HepG2 (cell line): ENCODE measurements at regions not wholly inside any gene's neighbourhood (a gene's known extent, or its start where the extent isn't known, plus 50 kb on each side); places are given as distances from the start of the nearest gene placed in this dataset.

Experiments
- ATAC-seq: fragments of 200-7000 bp; cut with Tn5 transposase; 3 replicates; pipeline ENCODE4 v1.9.1; 2020; ENCODE audit warnings: mild to moderate bottlenecking, moderate library complexity
- BruUV-seq: library from RNA; stranded (reverse); fragments of 400-500 nt; replicated peaks from 2 replicates; lab custom pipeline; 2021; lab: Mats Ljungman, UMichigan
- CTCF ChIA-PET: fragments of 300-600 bp; formaldehyde crosslinking; extraction: SDS; loops from one replicate; lab custom pipeline; 2021; ENCODE audit warnings: low total read pairs, inconsistent platforms, low intra/inter-chr PET ratio; lab: Yijun Ruan, JAX
- POLR2A ChIA-PET: fragments of 350-600 bp; sonication (Branson Sonifier 250); formaldehyde crosslinking; loops from one replicate; lab custom pipeline; 2020; ENCODE audit warnings: antibody characterized with exemption, inconsistent platforms; lab: Yijun Ruan, JAX
- DNase-seq: peaks from one replicate; pipeline ENCODE4 v3.0.0-alpha.2; 2015; ENCODE audit warnings: low spot score
- FAIRE-seq: peaks from 3 replicates; lab custom pipeline; 2011; peaks lifted over from hg19 to GRCh38; lab: Jason Lieb, UNC
- H2AFZ ChIP-seq: one replicate; pipeline ENCODE4 v1.6.1; 2011; ENCODE audit warnings: low read length, inconsistent platforms
- H3K27ac ChIP-seq: fragments of 300-600 bp; 3 replicates; pipeline ENCODE4 v1.8.0; 2011; ENCODE audit warnings: mixed run types, mild to moderate bottlenecking, mixed read lengths, low read length, inconsistent platforms; ENCODE audit not compliant: insufficient read depth; ENCODE audit errors: extremely low read length
- H3K27me3 ChIP-seq, 2 experiments: fragments of 200-600 bp in 1 of 2; 2 replicates in 1 of 2; 3 replicates in 1 of 2; pipeline versions ENCODE4 v1.6.0 to v1.8.0; 2011; ENCODE audit warnings: low read length in 2 of 2, mild to moderate bottlenecking in 2 of 2, moderate library complexity in 2 of 2, inconsistent platforms in 1 of 2; ENCODE audit not compliant: insufficient read depth in 2 of 2, control insufficient read depth in 1 of 2
- H3K36me3 ChIP-seq, 2 experiments: fragments of 200-600 bp in 1 of 2; replicated peaks in 1 of 2; 2 replicates in 1 of 2; 3 replicates in 1 of 2; pipeline versions ENCODE4 v1.5.1 to v1.8.0; 2011; ENCODE audit warnings: low read length in 2 of 2, inconsistent platforms in 1 of 2; ENCODE audit not compliant: insufficient read depth in 2 of 2, control insufficient read depth in 1 of 2
- H3K4me1 ChIP-seq: 2 replicates; pipeline ENCODE4 v1.5.1; 2012; ENCODE audit warnings: low read length, inconsistent platforms; ENCODE audit not compliant: insufficient read depth
- H3K4me2 ChIP-seq: 2 replicates; pipeline ENCODE4 v1.6.0; 2011; ENCODE audit warnings: low read depth, low read length, inconsistent platforms
- H3K4me3 ChIP-seq, 3 experiments: fragments of 200-600 bp in 1 of 3; sonication (generic), shearing (Covaris generic) in 1 of 3; replicated peaks in 1 of 3; 2 replicates each; pipeline ENCODE4 v1.5.1; 2011 to 2016; ENCODE audit warnings: low read length in 3 of 3, inconsistent platforms in 2 of 3, low read depth in 2 of 3, mild to moderate bottlenecking in 2 of 3, control low read depth in 1 of 3, mixed read lengths in 1 of 3; ENCODE audit not compliant: insufficient read depth in 1 of 3
- H3K79me2 ChIP-seq: one replicate; pipeline ENCODE4 v1.6.1; 2011; ENCODE audit warnings: low read length, inconsistent platforms; ENCODE audit not compliant: insufficient read depth
- H3K9ac ChIP-seq: 2 replicates; pipeline ENCODE4 v1.6.0; 2011; ENCODE audit warnings: mild to moderate bottlenecking, low read depth, low read length, inconsistent platforms; ENCODE audit not compliant: insufficient read depth
- H3K9me3 ChIP-seq: 2 replicates; pipeline ENCODE4 v1.5.1; 2012; ENCODE audit warnings: mild to moderate bottlenecking, low read length
- H4K20me1 ChIP-seq: 2 replicates; pipeline ENCODE4 v1.6.0; 2011; ENCODE audit warnings: inconsistent platforms, mild to moderate bottlenecking, low read length, moderate library complexity; ENCODE audit not compliant: insufficient read depth
- HMGA1 ChIP-seq: sonication (generic); formaldehyde crosslinking; conservative IDR thresholded peaks from 2 replicates; pipeline ENCODE4 v1.4.0; 2020; ENCODE audit warnings: missing genetic modification reagents
- PATZ1 ChIP-seq: sonication (generic); formaldehyde crosslinking; IDR thresholded peaks from 2 replicates; pipeline ENCODE4 v1.4.0; 2020; ENCODE audit warnings: missing genetic modification reagents
- ZBTB38 ChIP-seq: sonication (generic); formaldehyde crosslinking; IDR thresholded peaks from 2 replicates; pipeline ENCODE4 v1.5.1; 2020; ENCODE audit warnings: mild to moderate bottlenecking, missing genetic modification reagents
- ZNF264 ChIP-seq: sonication (generic); formaldehyde crosslinking; IDR thresholded peaks from 2 replicates; pipeline ENCODE4 v1.4.0; 2020; ENCODE audit warnings: missing genetic modification reagents
- ZNF629 ChIP-seq: sonication (generic); formaldehyde crosslinking; conservative IDR thresholded peaks from 2 replicates; pipeline ENCODE4 v1.5.0; 2020; ENCODE audit warnings: missing genetic modification reagents
- WGBS: methylation state at CpG from one replicate; pipeline ENCODE4 v1.1.6; 2017; ENCODE audit warnings: low lambda C conversion rate; 5-methylcytosine and 5-hydroxymethylcytosine counted together
- in situ Hi-C: cut with HindIII; loops from 2 replicates; pipeline ENCODE4 v1.10.0; 2017; ENCODE audit warnings: low pct_unique_long_range_greater_than_20kb; ENCODE audit not compliant: extremely low pct_ligation_motif_present
- intact Hi-C: fragments of 100-400 bp; cut with micrococcal nuclease; formaldehyde crosslinking; loops from one replicate; pipeline ENCODE4 v1.10.0; 2022; ENCODE audit not compliant: unreplicated experiment
- TF ChIP-seq, protein P1 (sequence below): sonication (generic); formaldehyde crosslinking; IDR thresholded peaks from 2 replicates; pipeline ENCODE4 v1.8.0; 2022; ENCODE audit warnings: mild to moderate bottlenecking, missing genetic modification reagents

DNA sequence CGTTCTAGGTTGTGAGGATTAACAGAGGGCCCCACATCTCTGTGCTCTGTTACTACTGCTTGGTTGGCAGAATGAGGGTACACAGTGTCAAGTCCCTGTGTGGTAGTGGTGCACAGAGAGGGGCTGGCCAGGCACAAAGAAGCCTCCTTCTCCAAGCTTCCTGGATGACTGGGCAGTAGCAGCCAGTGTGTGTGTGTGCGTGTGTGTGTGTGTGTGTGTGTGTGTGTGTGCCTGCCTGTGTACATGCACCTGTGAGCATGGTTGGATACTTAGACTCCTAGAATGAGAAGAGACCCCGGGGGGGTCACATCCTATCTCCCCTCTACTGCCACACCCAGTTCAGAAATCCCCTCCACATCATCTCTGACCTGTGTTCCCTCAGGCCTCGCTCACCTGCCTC lies 146.7 kb upstream of the UNC5B start:
- intact Hi-C loops = no loop called here
- TF ChIP-seq HMGA1 (CRISPR knock-in tag) (no peak), PATZ1 (CRISPR knock-in tag) (no peak)
- TF ChIP-seq, protein P1, sequence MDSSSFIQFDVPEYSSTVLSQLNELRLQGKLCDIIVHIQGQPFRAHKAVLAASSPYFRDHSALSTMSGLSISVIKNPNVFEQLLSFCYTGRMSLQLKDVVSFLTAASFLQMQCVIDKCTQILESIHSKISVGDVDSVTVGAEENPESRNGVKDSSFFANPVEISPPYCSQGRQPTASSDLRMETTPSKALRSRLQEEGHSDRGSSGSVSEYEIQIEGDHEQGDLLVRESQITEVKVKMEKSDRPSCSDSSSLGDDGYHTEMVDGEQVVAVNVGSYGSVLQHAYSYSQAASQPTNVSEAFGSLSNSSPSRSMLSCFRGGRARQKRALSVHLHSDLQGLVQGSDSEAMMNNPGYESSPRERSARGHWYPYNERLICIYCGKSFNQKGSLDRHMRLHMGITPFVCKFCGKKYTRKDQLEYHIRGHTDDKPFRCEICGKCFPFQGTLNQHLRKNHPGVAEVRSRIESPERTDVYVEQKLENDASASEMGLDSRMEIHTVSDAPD (CRISPR knock-in tag) = no peak
- H4K20me1 ChIP-seq = no peaks in the 10 kb centered on the region
- no peaks in the 10 kb centered on the region for H3K36me3 ChIP-seq
- in situ Hi-C loops = no loop called here
- H3K27me3 ChIP-seq = peaks cover 6 to 59% of the 10 kb centered on the region in 2 experiments; a peak in 4 of 5 replicates
- H3K9ac ChIP-seq = no peak overlapping the region
- H3K4me2 ChIP-seq = no peak overlapping the region
- no peaks in the 10 kb centered on the region for H3K4me1 ChIP-seq
- H3K4me3 ChIP-seq = no peak overlapping the region
- ATAC-seq = no peak; the same call in 2 of the 3 replicates
- ChIA-PET CTCF (no interaction called here), POLR2A (no interaction called here)
- DNase-seq = no peak
- H2AFZ ChIP-seq = no peak overlapping the region
- no peak for FAIRE-seq
- 40% methylated on average over 2 of the region's 4 CpGs for WGBS
- BruUV-seq = no TSS peak
- no peak overlapping the region for H3K27ac ChIP-seq
- H3K79me2 ChIP-seq = no peaks in the 10 kb centered on the region
- no peaks in the 10 kb centered on the region for H3K9me3 ChIP-seq

GRCh38 chr10:71066600-71066999 lies 145.8 kb upstream of the UNC5B start:
- in situ Hi-C loops (no loop called here), intact Hi-C loops (no loop called here)
- 27% methylated on average over 10 of the region's 10 CpGs for WGBS
- Histone ChIP-seq H3K27ac (no peak overlapping the region), H3K27me3 (peaks cover 5 to 55% of the 10 kb centered on the region in 2 experiments; a peak in 4 of 5 replicates), H3K4me1 (no peaks in the 10 kb centered on the region), H3K79me2 (no peaks in the 10 kb centered on the region), H3K4me3 (no peak overlapping the region), H3K4me2 (no peak overlapping the region), H3K9me3 (no peaks in the 10 kb centered on the region), H3K9ac (no peak overlapping the region), H2AFZ (no peak overlapping the region), H3K36me3 (no peaks in the 10 kb centered on the region), H4K20me1 (no peaks in the 10 kb centered on the region)
- TF ChIP-seq ZNF629 (peak; percentile 54; the same call in 1 of the 2 replicates), ZNF264 (CRISPR knock-in tag) (no peak), ZBTB38 (CRISPR knock-in tag) (no peak)
- CTCF ChIA-PET = no interaction called here
- no peak for ATAC-seq
- no TSS peak for BruUV-seq
- no peak for FAIRE-seq
- DNase-seq = no peak
- POLR2A ChIA-PET = no interaction called here
